HCT116 (cell line): ENCODE measurements at regions not wholly inside any gene's neighbourhood (a gene's known extent, or its start where the extent isn't known, plus 50 kb on each side); places are given as distances from the start of the nearest gene placed in this dataset.
"Not testable (repeated sequence)": the region's sequence is repeated elsewhere in the genome, so short reads cannot be mapped to it uniquely, and the experiment has no call there.

Experiments
- ATAC-seq: fragments of 200-7000 bp; cut with Tn5 transposase; 2 replicates; pipeline ENCODE4 v1.9.1; 2020; ENCODE audit warnings: mild to moderate bottlenecking, moderate library complexity
- BruUV-seq: library from RNA; stranded (reverse); fragments of 400-500 nt; replicated peaks from 2 replicates; lab custom pipeline; 2021; lab: Mats Ljungman, UMichigan
- CTCF ChIA-PET: fragments of 300-600 bp; sonication (Branson Sonifier 250); formaldehyde crosslinking; loops from one replicate; lab custom pipeline; 2021; ENCODE audit warnings: antibody characterized with exemption; lab: Charles Lee
- POLR2A ChIA-PET: fragments of 300-600, 350-600 bp; sonication (Branson Sonifier 250); formaldehyde crosslinking; loops from one replicate; lab custom pipeline; 2021; ENCODE audit warnings: antibody characterized with exemption; lab: Charles Lee
- RAD21 ChIA-PET, 2 experiments: fragments of 300-600 bp; sonication (Branson Sonifier 250); formaldehyde crosslinking; loops; one replicate each; lab custom pipeline; 2023; ENCODE audit warnings: low total read pairs in 2 of 2; ENCODE audit not compliant: uncharacterized antibody in 2 of 2, unreplicated experiment in 2 of 2, low non-redundant PET in 1 of 2; lab: Charles Lee
- DNase-seq: peaks from one replicate; pipeline ENCODE4 v3.0.0-alpha.2; 2010; ENCODE audit warnings: low read depth, low spot score
- H2AFZ ChIP-seq: fragments of 200-600 bp; shearing (Covaris generic), sonication (generic); 2 replicates; pipeline ENCODE4 v1.6.1; 2017; ENCODE audit warnings: low read depth, mixed run types, mixed read lengths, antibody characterized with exemption, low read length; ENCODE audit not compliant: poor library complexity, severe bottlenecking
- H3K27ac ChIP-seq: 2 replicates; pipeline ENCODE4 v1.5.1; 2012; ENCODE audit warnings: low read depth, low read length
- H3K27me3 ChIP-seq: fragments of 200-600 bp; sonication (generic); 2 replicates; pipeline ENCODE4 v1.6.1; 2016; ENCODE audit warnings: mixed run types, low read length, mixed read lengths; ENCODE audit not compliant: insufficient read depth
- H3K36me3 ChIP-seq, 2 experiments: fragments of 200-500 bp in 1 of 2; fragments of 200-600 bp in 1 of 2; sonication (Bioruptor generic) in 1 of 2; sonication (generic) in 1 of 2; 2 replicates each; pipeline versions ENCODE4 v1.5.1 to v1.6.1; 2014 to 2016; ENCODE audit warnings: low read length in 2 of 2, inconsistent platforms in 1 of 2, mixed read lengths in 1 of 2, mixed run types in 1 of 2; ENCODE audit not compliant: insufficient read depth in 2 of 2, control insufficient read depth in 1 of 2
- H3K4me1 ChIP-seq, 2 experiments: fragments of 200-600 bp in 1 of 2; sonication (generic) in 1 of 2; 2 replicates each; pipeline versions ENCODE4 v1.5.1 to v1.6.1; 2012 to 2017; ENCODE audit warnings: low read length in 2 of 2, inconsistent platforms in 1 of 2, mild to moderate bottlenecking in 1 of 2, mixed read lengths in 1 of 2, mixed run types in 1 of 2, moderate library complexity in 1 of 2; ENCODE audit not compliant: insufficient read depth in 2 of 2, control insufficient read depth in 1 of 2
- H3K4me2 ChIP-seq: fragments of 200-600 bp; sonication (generic); 2 replicates; pipeline ENCODE4 v1.6.1; 2017; ENCODE audit warnings: mixed run types, low read length, mixed read lengths
- H3K4me3 ChIP-seq, 2 experiments: fragments of 200-600 bp in 1 of 2; sonication (generic) in 1 of 2; replicated peaks in 1 of 2; 2 replicates each; pipeline ENCODE4 v1.5.1; 2011 to 2016; ENCODE audit warnings: low read length in 2 of 2, control low read depth in 1 of 2, low read depth in 1 of 2, mild to moderate bottlenecking in 1 of 2, mixed read lengths in 1 of 2, mixed run types in 1 of 2
- H3K79me2 ChIP-seq: fragments of 200-600 bp; sonication (generic); 2 replicates; pipeline ENCODE4 v1.6.1; 2017; ENCODE audit warnings: mild to moderate bottlenecking, mixed run types, low read length, moderate library complexity, mixed read lengths; ENCODE audit not compliant: insufficient read depth
- H3K9ac ChIP-seq: fragments of 200-600 bp; sonication (generic); 2 replicates; pipeline ENCODE4 v1.6.1; 2016; ENCODE audit warnings: low read length, mixed read lengths
- H3K9me2 ChIP-seq: fragments of 200-600 bp; sonication (generic), shearing (Covaris generic); 2 replicates; pipeline ENCODE4 v1.6.1; 2017; ENCODE audit warnings: mixed run types, mild to moderate bottlenecking, moderate library complexity; ENCODE audit not compliant: insufficient read depth
- H3K9me3 ChIP-seq, 2 experiments: fragments of 200-500 bp in 1 of 2; fragments of 200-600 bp in 1 of 2; sonication (Bioruptor generic) in 1 of 2; sonication (generic) in 1 of 2; 2 replicates each; pipeline ENCODE4 v1.6.1; 2014 to 2017; ENCODE audit warnings: low read length in 2 of 2, mixed read lengths in 2 of 2, inconsistent platforms in 1 of 2, low read depth in 1 of 2, mild to moderate bottlenecking in 1 of 2, mixed run types in 1 of 2, moderate library complexity in 1 of 2; ENCODE audit not compliant: control insufficient read depth in 1 of 2, insufficient read depth in 1 of 2
- H4K20me1 ChIP-seq: fragments of 200-600 bp; sonication (generic), shearing (Covaris generic); 2 replicates; pipeline ENCODE4 v1.6.1; 2017; ENCODE audit warnings: mixed run types, mild to moderate bottlenecking, moderate library complexity; ENCODE audit not compliant: insufficient read depth
- CEBPB ChIP-seq: IDR thresholded peaks from 2 replicates; pipeline ENCODE4 v1.6.1; 2012; ENCODE audit warnings: low read depth
- EZH2 ChIP-seq: fragments of 200-600 bp; sonication (generic); IDR thresholded peaks from 2 replicates; pipeline ENCODE4 v1.6.1; 2017; ENCODE audit warnings: antibody characterized with exemption, mixed run types
- JUND ChIP-seq: IDR thresholded peaks from 2 replicates; pipeline ENCODE4 v1.6.1; 2012
- SP1 ChIP-seq: IDR thresholded peaks from 2 replicates; pipeline ENCODE4 v1.6.1; 2012; ENCODE audit warnings: low read depth
- TCF7L2 ChIP-seq: IDR thresholded peaks from 2 replicates; pipeline ENCODE4 v1.7.0; 2011; ENCODE audit warnings: borderline replicate concordance, inconsistent platforms; ENCODE audit not compliant: insufficient read depth, insufficient read length; ENCODE audit errors: extremely low read depth
- ZFX ChIP-seq: fragments of 450-650 bp; IDR thresholded peaks from 2 replicates; pipeline ENCODE4 v1.6.1; 2017
- ZNF274 ChIP-seq: fragments of 200-500 bp; sonication (Bioruptor generic); IDR thresholded peaks from 2 replicates; pipeline ENCODE4 v1.6.1; 2014; ENCODE audit warnings: mild to moderate bottlenecking, low read depth, low read length, inconsistent platforms
- intact Hi-C: fragments of 100-400 bp; cut with micrococcal nuclease; formaldehyde crosslinking; loops from 2 replicates; pipeline ENCODE4 v1.10.0; 2022
- TF ChIP-seq, protein P1 (sequence below): IDR thresholded peaks from 2 replicates; pipeline ENCODE4 v1.6.1; 2012
- TF ChIP-seq, protein P2 (sequence below): IDR thresholded peaks from 2 replicates; pipeline ENCODE4 v1.6.1; 2012
- TF ChIP-seq, protein P3 (sequence below): IDR thresholded peaks from 2 replicates; pipeline ENCODE4 v1.6.1; 2012; ENCODE audit warnings: low read depth
- TF ChIP-seq, protein P4 (sequence below), 3 experiments: fragments of 200-600 bp in 1 of 3; sonication (generic) in 1 of 3; IDR thresholded peaks in 2 of 3; conservative IDR thresholded peaks in 1 of 3; 2 replicates each; pipeline ENCODE4 v1.5.1; 2012 to 2017; ENCODE audit warnings: low read depth in 2 of 3, low read length in 2 of 3, antibody characterized with exemption in 1 of 3, borderline replicate concordance in 1 of 3, control low read depth in 1 of 3, mild to moderate bottlenecking in 1 of 3, mixed read lengths in 1 of 3, mixed run types in 1 of 3, moderate library complexity in 1 of 3; ENCODE audit not compliant: insufficient read depth in 1 of 3

DNA sequence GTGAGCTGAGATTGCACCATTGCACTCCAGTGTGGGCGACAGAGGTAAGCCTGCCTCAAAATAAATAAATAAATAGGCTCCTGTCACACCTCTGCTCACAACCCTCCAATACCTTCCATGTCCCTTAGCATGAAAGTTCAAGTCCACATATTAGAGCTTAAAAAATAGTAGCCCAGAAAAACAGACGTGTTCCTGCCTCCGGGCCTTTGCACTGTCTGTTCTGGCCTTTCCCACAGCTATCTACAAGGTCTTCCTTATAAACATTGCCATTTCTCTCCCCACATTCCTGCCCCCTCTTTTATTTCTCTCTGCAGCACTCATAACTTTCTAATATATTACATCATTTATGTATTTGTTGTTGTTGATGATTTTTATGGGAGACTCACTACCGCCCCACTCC lies 85.6 kb upstream of the CASZ1 start:
- no peaks in the 10 kb centered on the region for H3K36me3 ChIP-seq
- intact Hi-C loops = no loop called here
- H3K4me3 ChIP-seq = no peak overlapping the region
- H3K4me1 ChIP-seq = no peaks in the 10 kb centered on the region
- no peak for TF ChIP-seq JUND
- TF ChIP-seq, protein P1, sequence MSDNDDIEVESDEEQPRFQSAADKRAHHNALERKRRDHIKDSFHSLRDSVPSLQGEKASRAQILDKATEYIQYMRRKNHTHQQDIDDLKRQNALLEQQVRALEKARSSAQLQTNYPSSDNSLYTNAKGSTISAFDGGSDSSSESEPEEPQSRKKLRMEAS = no peak
- TF ChIP-seq, protein P2, sequence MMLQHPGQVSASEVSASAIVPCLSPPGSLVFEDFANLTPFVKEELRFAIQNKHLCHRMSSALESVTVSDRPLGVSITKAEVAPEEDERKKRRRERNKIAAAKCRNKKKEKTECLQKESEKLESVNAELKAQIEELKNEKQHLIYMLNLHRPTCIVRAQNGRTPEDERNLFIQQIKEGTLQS = no peak
- no peak for TF ChIP-seq EZH2
- TF ChIP-seq CEBPB = no peak
- no peak for TF ChIP-seq SP1
- TF ChIP-seq TCF7L2 = no peak
- TF ChIP-seq, protein P3, sequence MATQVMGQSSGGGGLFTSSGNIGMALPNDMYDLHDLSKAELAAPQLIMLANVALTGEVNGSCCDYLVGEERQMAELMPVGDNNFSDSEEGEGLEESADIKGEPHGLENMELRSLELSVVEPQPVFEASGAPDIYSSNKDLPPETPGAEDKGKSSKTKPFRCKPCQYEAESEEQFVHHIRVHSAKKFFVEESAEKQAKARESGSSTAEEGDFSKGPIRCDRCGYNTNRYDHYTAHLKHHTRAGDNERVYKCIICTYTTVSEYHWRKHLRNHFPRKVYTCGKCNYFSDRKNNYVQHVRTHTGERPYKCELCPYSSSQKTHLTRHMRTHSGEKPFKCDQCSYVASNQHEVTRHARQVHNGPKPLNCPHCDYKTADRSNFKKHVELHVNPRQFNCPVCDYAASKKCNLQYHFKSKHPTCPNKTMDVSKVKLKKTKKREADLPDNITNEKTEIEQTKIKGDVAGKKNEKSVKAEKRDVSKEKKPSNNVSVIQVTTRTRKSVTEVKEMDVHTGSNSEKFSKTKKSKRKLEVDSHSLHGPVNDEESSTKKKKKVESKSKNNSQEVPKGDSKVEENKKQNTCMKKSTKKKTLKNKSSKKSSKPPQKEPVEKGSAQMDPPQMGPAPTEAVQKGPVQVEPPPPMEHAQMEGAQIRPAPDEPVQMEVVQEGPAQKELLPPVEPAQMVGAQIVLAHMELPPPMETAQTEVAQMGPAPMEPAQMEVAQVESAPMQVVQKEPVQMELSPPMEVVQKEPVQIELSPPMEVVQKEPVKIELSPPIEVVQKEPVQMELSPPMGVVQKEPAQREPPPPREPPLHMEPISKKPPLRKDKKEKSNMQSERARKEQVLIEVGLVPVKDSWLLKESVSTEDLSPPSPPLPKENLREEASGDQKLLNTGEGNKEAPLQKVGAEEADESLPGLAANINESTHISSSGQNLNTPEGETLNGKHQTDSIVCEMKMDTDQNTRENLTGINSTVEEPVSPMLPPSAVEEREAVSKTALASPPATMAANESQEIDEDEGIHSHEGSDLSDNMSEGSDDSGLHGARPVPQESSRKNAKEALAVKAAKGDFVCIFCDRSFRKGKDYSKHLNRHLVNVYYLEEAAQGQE = no peak
- TF ChIP-seq ZFX = no peak
- TF ChIP-seq, protein P4, sequence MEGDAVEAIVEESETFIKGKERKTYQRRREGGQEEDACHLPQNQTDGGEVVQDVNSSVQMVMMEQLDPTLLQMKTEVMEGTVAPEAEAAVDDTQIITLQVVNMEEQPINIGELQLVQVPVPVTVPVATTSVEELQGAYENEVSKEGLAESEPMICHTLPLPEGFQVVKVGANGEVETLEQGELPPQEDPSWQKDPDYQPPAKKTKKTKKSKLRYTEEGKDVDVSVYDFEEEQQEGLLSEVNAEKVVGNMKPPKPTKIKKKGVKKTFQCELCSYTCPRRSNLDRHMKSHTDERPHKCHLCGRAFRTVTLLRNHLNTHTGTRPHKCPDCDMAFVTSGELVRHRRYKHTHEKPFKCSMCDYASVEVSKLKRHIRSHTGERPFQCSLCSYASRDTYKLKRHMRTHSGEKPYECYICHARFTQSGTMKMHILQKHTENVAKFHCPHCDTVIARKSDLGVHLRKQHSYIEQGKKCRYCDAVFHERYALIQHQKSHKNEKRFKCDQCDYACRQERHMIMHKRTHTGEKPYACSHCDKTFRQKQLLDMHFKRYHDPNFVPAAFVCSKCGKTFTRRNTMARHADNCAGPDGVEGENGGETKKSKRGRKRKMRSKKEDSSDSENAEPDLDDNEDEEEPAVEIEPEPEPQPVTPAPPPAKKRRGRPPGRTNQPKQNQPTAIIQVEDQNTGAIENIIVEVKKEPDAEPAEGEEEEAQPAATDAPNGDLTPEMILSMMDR (IDR thresholded peaks at IDR 0.05 in 2 of 3, conservative IDR thresholded peaks at IDR 0.05 in 1 of 3; ENCODE audit: borderline replicate concordance in 1 of 3, insufficient read depth in 1 of 3, low read depth in 2 of 3, low read length in 2 of 3) = no peak
- TF ChIP-seq ZNF274 = no peak
- TF ChIP-seq, all 23 proteins: peak for 0
- ATAC-seq = no peak
- no TSS peak for BruUV-seq
- ChIA-PET CTCF (no interaction called here), POLR2A (no interaction called here), RAD21 (no interaction called here)
- Histone ChIP-seq H2AFZ (no peak overlapping the region), H3K4me2 (no peak overlapping the region), H3K9me2 (no peaks in the 10 kb centered on the region), H3K9ac (no peak overlapping the region), H3K79me2 (no peaks in the 10 kb centered on the region), H3K27me3 (no peaks in the 10 kb centered on the region), H3K9me3 (no peaks in the 10 kb centered on the region), H4K20me1 (no peaks in the 10 kb centered on the region), H3K27ac (no peak overlapping the region)
- DNase-seq = no peak

DNA sequence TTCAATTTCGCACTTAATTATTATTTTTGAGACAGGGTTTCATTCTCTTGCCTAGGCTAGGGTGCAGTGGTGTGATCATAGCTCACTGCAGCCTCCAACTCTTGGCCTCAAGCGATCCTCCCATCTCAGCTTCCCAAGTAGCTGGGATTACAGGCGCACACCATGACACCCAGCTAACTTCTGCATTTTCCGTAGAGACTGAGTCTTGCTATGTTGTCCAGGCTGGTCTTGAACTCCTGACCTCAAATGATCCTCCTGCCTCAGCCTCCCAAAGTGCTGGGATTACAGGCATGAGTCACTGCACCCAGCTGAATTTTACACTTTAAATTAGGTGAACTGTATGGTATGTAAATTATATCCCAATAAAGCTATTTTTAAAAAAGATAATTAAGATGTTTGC lies 90.6 kb upstream of the CASZ1 start:
- H3K79me2 ChIP-seq, POLR2A ChIA-PET, intact Hi-C loops, H3K4me2 ChIP-seq, RAD21 ChIA-PET, DNase-seq, H3K36me3 ChIP-seq, BruUV-seq, H3K4me3 ChIP-seq, ATAC-seq, H2AFZ ChIP-seq, H3K27ac ChIP-seq, H4K20me1 ChIP-seq, H3K9me3 ChIP-seq, H3K9me2 ChIP-seq, H3K9ac ChIP-seq, H3K27me3 ChIP-seq, CTCF ChIA-PET: not testable (repeated sequence)
- H3K4me1 ChIP-seq = peaks cover 4 to 11% of the 10 kb centered on the region in 2 experiments
